Suprapubic skin (tissue), 4 donors: ENCODE measurements at regions not wholly inside any gene's neighbourhood (a gene's known extent, or its start where the extent isn't known, plus 50 kb on each side); places are given as distances from the start of the nearest gene placed in this dataset.

Source experiments
- DNase-seq, 2 donors: peaks; one replicate each; pipeline ENCODE4 v3.0.0-alpha.2; 2019; ENCODE audit warnings: low spot score in 2 of 2
- H3K27ac ChIP-seq: fragments of 200-600 bp; sonication (generic); one replicate; pipeline ENCODE4 v1.5.1; 2019
- H3K27me3 ChIP-seq: fragments of 200-600 bp; sonication (generic); one replicate; pipeline ENCODE4 v1.5.1; 2019
- H3K36me3 ChIP-seq: fragments of 200-600 bp; sonication (generic); one replicate; pipeline ENCODE4 v1.5.1; 2019
- H3K4me1 ChIP-seq: fragments of 200-600 bp; sonication (generic); one replicate; pipeline ENCODE4 v1.5.1; 2019
- H3K4me3 ChIP-seq: fragments of 200-600 bp; sonication (generic); one replicate; pipeline ENCODE4 v1.5.1; 2019; ENCODE audit warnings: mild to moderate bottlenecking
- H3K9me3 ChIP-seq: fragments of 200-600 bp; sonication (generic); one replicate; pipeline ENCODE4 v1.5.1; 2019
- EP300 ChIP-seq: sonication (generic); formaldehyde crosslinking; IDR thresholded peaks from one replicate; pipeline ENCODE4 v1.6.1; 2017; ENCODE audit warnings: antibody characterized with exemption
- POLR2A ChIP-seq, 2 donors: fragments of 450-650 bp; IDR thresholded peaks; one replicate each; pipeline ENCODE4 v1.6.1; 2017; ENCODE audit warnings: antibody characterized with exemption in 2 of 2, mild to moderate bottlenecking in 2 of 2, moderate library complexity in 2 of 2
- POLR2AphosphoS5 ChIP-seq, 3 donors: sonication (generic); formaldehyde crosslinking; IDR thresholded peaks; one replicate each; pipeline ENCODE4 v1.6.1; 2017; ENCODE audit warnings: antibody characterized with exemption in 3 of 3
- WGBS: methylation state at CpG from one replicate; pipeline ENCODE4 v1.1.5; 2018; 5-methylcytosine and 5-hydroxymethylcytosine counted together
- TF ChIP-seq, protein P1 (sequence below), 2 donors: fragments of 200-600 bp in 1 of 2; fragments of 450-650 bp in 1 of 2; sonication (generic) in 1 of 2; IDR thresholded peaks; one replicate each; pipeline ENCODE4 v1.5.1; 2016 to 2019; ENCODE audit warnings: antibody characterized with exemption in 2 of 2, mild to moderate bottlenecking in 1 of 2, moderate library complexity in 1 of 2

DNA sequence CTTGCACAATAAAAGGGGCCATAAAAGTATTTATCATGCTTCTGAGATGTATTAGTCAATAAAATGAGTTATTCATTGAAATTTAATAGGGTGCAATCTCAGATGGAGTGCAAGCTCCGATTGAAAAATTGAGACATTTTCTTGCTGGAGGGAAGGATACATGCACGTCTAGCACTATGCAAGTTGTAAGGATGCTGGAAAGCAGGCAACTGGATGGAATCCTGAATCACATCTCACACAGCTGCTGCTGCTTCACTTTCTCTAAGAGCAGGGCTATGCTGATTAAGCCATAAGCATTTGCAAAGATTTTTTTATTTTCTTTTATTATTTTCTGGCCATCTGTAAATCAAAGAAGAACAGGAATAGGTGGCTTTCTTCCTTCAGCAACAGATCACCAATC, 308.8 kb upstream of the EPHA7 start:
- no peak for TF ChIP-seq POLR2AphosphoS5 (IDR thresholded peaks at IDR 0.05)
- TF ChIP-seq EP300: no peak
- TF ChIP-seq, protein P1, sequence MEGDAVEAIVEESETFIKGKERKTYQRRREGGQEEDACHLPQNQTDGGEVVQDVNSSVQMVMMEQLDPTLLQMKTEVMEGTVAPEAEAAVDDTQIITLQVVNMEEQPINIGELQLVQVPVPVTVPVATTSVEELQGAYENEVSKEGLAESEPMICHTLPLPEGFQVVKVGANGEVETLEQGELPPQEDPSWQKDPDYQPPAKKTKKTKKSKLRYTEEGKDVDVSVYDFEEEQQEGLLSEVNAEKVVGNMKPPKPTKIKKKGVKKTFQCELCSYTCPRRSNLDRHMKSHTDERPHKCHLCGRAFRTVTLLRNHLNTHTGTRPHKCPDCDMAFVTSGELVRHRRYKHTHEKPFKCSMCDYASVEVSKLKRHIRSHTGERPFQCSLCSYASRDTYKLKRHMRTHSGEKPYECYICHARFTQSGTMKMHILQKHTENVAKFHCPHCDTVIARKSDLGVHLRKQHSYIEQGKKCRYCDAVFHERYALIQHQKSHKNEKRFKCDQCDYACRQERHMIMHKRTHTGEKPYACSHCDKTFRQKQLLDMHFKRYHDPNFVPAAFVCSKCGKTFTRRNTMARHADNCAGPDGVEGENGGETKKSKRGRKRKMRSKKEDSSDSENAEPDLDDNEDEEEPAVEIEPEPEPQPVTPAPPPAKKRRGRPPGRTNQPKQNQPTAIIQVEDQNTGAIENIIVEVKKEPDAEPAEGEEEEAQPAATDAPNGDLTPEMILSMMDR (IDR thresholded peaks at IDR 0.05): no peak
- no peak for TF ChIP-seq POLR2A (IDR thresholded peaks at IDR 0.05)
- WGBS: 53% methylated on average over 2 of the region's 2 CpGs
- no peaks in the 10 kb centered on the region for H3K36me3 ChIP-seq

DNA sequence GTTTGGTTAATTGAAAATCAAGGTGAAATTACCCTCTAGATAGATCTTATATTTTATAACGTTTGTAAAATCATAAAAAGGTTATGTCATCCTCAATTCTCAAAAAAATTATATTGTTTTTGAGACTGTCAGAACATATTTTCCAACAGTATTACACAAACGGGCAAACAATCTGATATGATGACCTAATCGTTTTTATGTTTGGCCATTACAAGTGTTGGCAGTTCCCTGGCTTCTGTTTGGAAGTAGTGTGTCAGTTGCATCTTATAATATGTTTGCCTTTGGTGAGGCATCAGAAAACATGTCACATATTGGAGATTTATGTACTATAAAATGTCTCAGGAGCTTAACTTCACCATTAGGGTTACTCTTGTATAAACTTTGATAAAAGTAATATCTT, 308.1 kb upstream of the EPHA7 start:
- no peaks in the 10 kb centered on the region for H3K27me3 ChIP-seq
- no peak overlapping the region for H3K27ac ChIP-seq
- 54% methylated on average over 3 of the region's 3 CpGs for WGBS
- H3K4me3 ChIP-seq: no peak overlapping the region
- H3K4me1 ChIP-seq: no peaks in the 10 kb centered on the region
- TF ChIP-seq POLR2AphosphoS5 (IDR thresholded peaks at IDR 0.05) (no peak), POLR2A (IDR thresholded peaks at IDR 0.05) (no peak), EP300 (no peak)
- TF ChIP-seq, protein P1 (IDR thresholded peaks at IDR 0.05): no peak
- H3K36me3 ChIP-seq: no peaks in the 10 kb centered on the region
- no peaks in the 10 kb centered on the region for H3K9me3 ChIP-seq
- no peak for DNase-seq

More for the DNA sequence above, 308.8 kb upstream of the EPHA7 start:
- H3K27me3 ChIP-seq: no peaks in the 10 kb centered on the region
- H3K27ac ChIP-seq: no peak overlapping the region
- DNase-seq: no peak
- H3K9me3 ChIP-seq: no peaks in the 10 kb centered on the region
- H3K4me3 ChIP-seq: no peak overlapping the region
- no peaks in the 10 kb centered on the region for H3K4me1 ChIP-seq

GRCh38 chr6:93721386-93722048, 302.2 kb upstream of the EPHA7 start:
- H3K36me3 ChIP-seq: no peaks in the 10 kb centered on the region
- no peak for DNase-seq
- no peaks in the 10 kb centered on the region for H3K9me3 ChIP-seq
- no peaks in the 10 kb centered on the region for H3K4me1 ChIP-seq
- H3K27ac ChIP-seq: no peak overlapping the region
- no peaks in the 10 kb centered on the region for H3K27me3 ChIP-seq
- 74% methylated on average over 3 of the region's 3 CpGs for WGBS
- no peak overlapping the region for H3K4me3 ChIP-seq
- no peak for TF ChIP-seq POLR2A (IDR thresholded peaks at IDR 0.05)
- no peak for TF ChIP-seq EP300
- TF ChIP-seq, protein P1 (IDR thresholded peaks at IDR 0.05): no peak
- no peak for TF ChIP-seq POLR2AphosphoS5 (IDR thresholded peaks at IDR 0.05)

DNA sequence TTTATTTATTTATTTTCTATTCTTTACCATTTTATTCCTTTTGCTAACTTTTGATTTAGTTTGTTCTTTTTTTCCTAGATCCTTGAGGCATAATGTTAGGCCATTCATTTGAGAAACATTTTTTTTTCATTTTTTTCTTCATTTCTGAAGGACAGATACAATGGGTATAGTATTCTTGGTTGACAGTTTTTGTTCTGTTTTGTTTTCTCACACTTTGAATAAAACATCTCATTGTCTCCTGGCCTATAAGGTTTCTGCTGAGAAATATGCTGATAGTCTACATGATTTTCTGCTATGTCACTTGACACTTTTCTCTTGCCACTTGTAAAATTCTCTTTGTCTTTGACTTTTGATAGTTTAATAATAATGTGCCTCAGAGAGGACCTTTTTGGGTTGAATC, 294.6 kb upstream of the EPHA7 start:
- H3K4me3 ChIP-seq: no peak overlapping the region
- TF ChIP-seq POLR2AphosphoS5 (IDR thresholded peaks at IDR 0.05) (no peak), EP300 (no peak), POLR2A (IDR thresholded peaks at IDR 0.05) (no peak)
- TF ChIP-seq, protein P1 (IDR thresholded peaks at IDR 0.05): no peak

DNA sequence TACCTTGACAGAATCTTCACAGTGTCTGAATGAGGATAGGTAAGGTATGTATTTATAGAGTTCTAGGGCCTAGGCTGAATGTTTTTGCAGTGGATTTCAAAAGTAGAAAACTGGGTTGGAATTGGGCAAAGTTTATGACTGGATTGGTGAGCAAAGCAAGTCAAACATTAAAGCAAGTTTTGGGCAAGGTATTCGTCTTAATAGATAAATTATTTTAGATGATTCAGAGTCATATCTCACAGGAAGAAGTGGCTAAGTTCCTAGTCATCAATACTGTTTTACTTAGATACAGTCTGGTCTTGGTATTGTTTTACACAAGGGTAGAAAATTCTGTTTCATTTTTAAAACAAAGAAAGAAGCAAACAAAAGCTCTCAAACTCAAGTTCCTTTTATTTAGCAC, 284.1 kb upstream of the EPHA7 start:
- DNase-seq: no peak
- Histone ChIP-seq H3K36me3 (no peaks in the 10 kb centered on the region), H3K4me3 (no peak overlapping the region), H3K4me1 (no peaks in the 10 kb centered on the region), H3K9me3 (no peaks in the 10 kb centered on the region), H3K27ac (no peak overlapping the region), H3K27me3 (no peaks in the 10 kb centered on the region)
- WGBS: 75% methylated on average over 1 of the region's 1 CpG
- no peak for TF ChIP-seq POLR2AphosphoS5 (IDR thresholded peaks at IDR 0.05)
- TF ChIP-seq, protein P1 (IDR thresholded peaks at IDR 0.05): no peak
- no peak for TF ChIP-seq POLR2A (IDR thresholded peaks at IDR 0.05)
- no peak for TF ChIP-seq EP300

More for the DNA sequence above, 294.6 kb upstream of the EPHA7 start:
- H3K4me1 ChIP-seq: no peaks in the 10 kb centered on the region
- no peak for DNase-seq
- H3K9me3 ChIP-seq: peaks cover 10% of the 10 kb centered on the region
- no peaks in the 10 kb centered on the region for H3K27me3 ChIP-seq
- H3K27ac ChIP-seq: no peak overlapping the region
- no peaks in the 10 kb centered on the region for H3K36me3 ChIP-seq
